DOHH2 (cell line): ENCODE measurements at regions not wholly inside any gene's neighbourhood (a gene's known extent, or its start where the extent isn't known, plus 50 kb on each side); places are given as distances from the start of the nearest gene placed in this dataset.

Source experiments
- H3F3A ChIP-seq: fragments of 200-600 bp; sonication (generic), shearing (Covaris generic); 2 replicates; pipeline ENCODE4 v1.6.0; 2016; ENCODE audit warnings: antibody characterized with exemption, mild to moderate bottlenecking; ENCODE audit not compliant: control insufficient read depth, insufficient read depth
- H3K27ac ChIP-seq: fragments of 200-600 bp; sonication (generic); 2 replicates; pipeline ENCODE4 v1.5.1; 2014; ENCODE audit warnings: low read depth, mild to moderate bottlenecking, low read length, moderate library complexity
- H3K27me3 ChIP-seq: fragments of 200-600 bp; sonication (generic); 2 replicates; pipeline ENCODE4 v1.6.1; 2014; ENCODE audit warnings: mild to moderate bottlenecking, low read length, mixed read lengths; ENCODE audit not compliant: control insufficient read depth
- H3K36me3 ChIP-seq: fragments of 200-600 bp; sonication (generic); 2 replicates; pipeline ENCODE4 v1.6.1; 2014; ENCODE audit warnings: mild to moderate bottlenecking, low read length, moderate library complexity, mixed read lengths; ENCODE audit not compliant: control insufficient read depth
- H3K4me1 ChIP-seq: fragments of 200-600 bp; sonication (generic); 2 replicates; pipeline ENCODE4 v1.6.1; 2014; ENCODE audit warnings: mild to moderate bottlenecking, low read length, mixed read lengths; ENCODE audit not compliant: control insufficient read depth
- H3K4me2 ChIP-seq: fragments of 200-600 bp; sonication (generic); 2 replicates; pipeline ENCODE4 v1.6.0; 2014; ENCODE audit warnings: mild to moderate bottlenecking, low read length, moderate library complexity
- H3K4me3 ChIP-seq: fragments of 200-600 bp; sonication (generic); 2 replicates; pipeline ENCODE4 v1.5.1; 2014; ENCODE audit warnings: mild to moderate bottlenecking, low read length, mixed read lengths
- H3K79me2 ChIP-seq: fragments of 200-600 bp; sonication (generic); 2 replicates; pipeline ENCODE4 v1.6.1; 2014; ENCODE audit warnings: mild to moderate bottlenecking, low read length, mixed read lengths; ENCODE audit not compliant: control insufficient read depth
- H3K9me2 ChIP-seq: fragments of 200-600 bp; sonication (generic); replicated peaks from 2 replicates; pipeline ENCODE4 v1.6.1; 2014; ENCODE audit warnings: mild to moderate bottlenecking, low read length, mixed read lengths; ENCODE audit not compliant: control insufficient read depth
- H3K9me3 ChIP-seq: fragments of 200-600 bp; sonication (generic); 2 replicates; pipeline ENCODE4 v1.6.1; 2014; ENCODE audit warnings: antibody characterized with exemption, low read length, mixed read lengths; ENCODE audit not compliant: control insufficient read depth, insufficient read depth
- H4K20me1 ChIP-seq: fragments of 200-600 bp; sonication (generic); 2 replicates; pipeline ENCODE4 v1.6.0; 2014; ENCODE audit warnings: low read depth, mild to moderate bottlenecking, antibody characterized with exemption, low read length, moderate library complexity; ENCODE audit not compliant: control insufficient read depth, insufficient read depth
- CTCF ChIP-seq: fragments of 200-600 bp; sonication (generic); IDR thresholded peaks from one replicate; pipeline ENCODE4 v1.5.1; 2014; ENCODE audit warnings: antibody characterized with exemption, mild to moderate bottlenecking, low read depth, low read length; ENCODE audit not compliant: poor library complexity, severe bottlenecking
- EZH2phosphoT487 ChIP-seq: fragments of 200-600 bp; sonication (generic); IDR thresholded peaks from 2 replicates; pipeline ENCODE4 v1.6.1; 2017; ENCODE audit warnings: borderline replicate concordance, mild to moderate bottlenecking, antibody characterized with exemption, low read length, moderate library complexity, mixed read lengths

GRCh38 chr1:47587891-47588582, 150.2 kb downstream of the FOXD2 start:
- Histone ChIP-seq H3K27ac (no peak overlapping the region), H3K4me3 (no peak overlapping the region), H3K27me3 (peaks cover 6% of the 10 kb centered on the region; the same call in 1 of the 2 replicates), H3K36me3 (no peaks in the 10 kb centered on the region), H3K4me2 (no peak overlapping the region), H3K4me1 (no peaks in the 10 kb centered on the region), H4K20me1 (no peaks in the 10 kb centered on the region), H3K9me2 (no peaks in the 10 kb centered on the region), H3K79me2 (no peaks in the 10 kb centered on the region), H3F3A (no peaks in the 10 kb centered on the region), H3K9me3 (no peaks in the 10 kb centered on the region)
- TF ChIP-seq EZH2phosphoT487 (no peak), CTCF (no peak)

GRCh38 chr1:47590523-47591225, 152.8 kb downstream of the FOXD2 start:
- no peaks in the 10 kb centered on the region for H3F3A ChIP-seq
- H3K27ac ChIP-seq: no peak overlapping the region
- H3K36me3 ChIP-seq: no peaks in the 10 kb centered on the region
- TF ChIP-seq CTCF: no peak
- no peak for TF ChIP-seq EZH2phosphoT487
- no peaks in the 10 kb centered on the region for H3K9me3 ChIP-seq
- no peak overlapping the region for H3K4me2 ChIP-seq
- H4K20me1 ChIP-seq: no peaks in the 10 kb centered on the region
- H3K4me1 ChIP-seq: no peaks in the 10 kb centered on the region
- H3K79me2 ChIP-seq: no peaks in the 10 kb centered on the region
- no peak overlapping the region for H3K4me3 ChIP-seq
- no peaks in the 10 kb centered on the region for H3K9me2 ChIP-seq
- H3K27me3 ChIP-seq: peaks cover 6% of the 10 kb centered on the region; the same call in 1 of the 2 replicates

- H3K4me1 ChIP-seq: no peaks in the 10 kb centered on the region
- H3K4me3 ChIP-seq: no peak overlapping the region
- H3K79me2 ChIP-seq: no peaks in the 10 kb centered on the region
- peaks cover 6% of the 10 kb centered on the region; the same call in 1 of the 2 replicates for H3K27me3 ChIP-seq
- H3K4me2 ChIP-seq: no peak overlapping the region
- no peaks in the 10 kb centered on the region for H3K9me2 ChIP-seq
- TF ChIP-seq EZH2phosphoT487: no peak
- no peak for TF ChIP-seq CTCF
- H3K9me3 ChIP-seq: no peaks in the 10 kb centered on the region
- no peaks in the 10 kb centered on the region for H4K20me1 ChIP-seq
- no peaks in the 10 kb centered on the region for H3K36me3 ChIP-seq
- H3K27ac ChIP-seq: no peak overlapping the region
- no peaks in the 10 kb centered on the region for H3F3A ChIP-seq
Observed at GRCh38 chr1:47591801-47592200, 154.0 kb downstream of the FOXD2 start.
